Neural cell (in vitro differentiated cells): ENCODE measurements at regions not wholly inside any gene's neighbourhood (a gene's known extent, or its start where the extent isn't known, plus 50 kb on each side); places are given as distances from the start of the nearest gene placed in this dataset.
"Not testable (repeated sequence)": the region's sequence is repeated elsewhere in the genome, so short reads cannot be mapped to it uniquely, and the experiment has no call there.

ENCODE experiments used
- H2AFZ ChIP-seq: fragments of 200-600, 300-800 bp; sonication (generic), shearing (Covaris generic); 2 replicates; pipeline ENCODE4 v1.6.0; 2014; ENCODE audit warnings: low read depth, mild to moderate bottlenecking, antibody characterized with exemption, low read length, moderate library complexity
- H3F3A ChIP-seq: fragments of 200-600 bp; shearing (Covaris generic); 2 replicates; pipeline ENCODE4 v1.6.1; 2016; ENCODE audit warnings: mild to moderate bottlenecking, moderate library complexity, mixed read lengths, antibody characterized with exemption, low read length; ENCODE audit not compliant: insufficient read depth, poor library complexity, severe bottlenecking
- H3K27ac ChIP-seq: fragments of 200-600, 300-800 bp; sonication (generic), shearing (Covaris generic); 2 replicates; pipeline ENCODE4 v1.5.1; 2014; ENCODE audit warnings: mild to moderate bottlenecking, low read length, moderate library complexity
- H3K27me3 ChIP-seq: fragments of 300-800, 200-600 bp; sonication (generic), shearing (Covaris generic); 2 replicates; pipeline ENCODE4 v1.6.0; 2014; ENCODE audit warnings: mild to moderate bottlenecking, low read depth, low read length, moderate library complexity; ENCODE audit not compliant: insufficient read depth
- H3K36me3 ChIP-seq: fragments of 300-800, 200-600 bp; sonication (generic), shearing (Covaris generic); 2 replicates; pipeline ENCODE4 v1.5.1; 2014; ENCODE audit warnings: mild to moderate bottlenecking, antibody characterized with exemption, low read length, moderate library complexity; ENCODE audit not compliant: insufficient read depth
- H3K4me2 ChIP-seq: fragments of 300-800, 200-600 bp; sonication (generic), shearing (Covaris generic); 2 replicates; pipeline ENCODE4 v1.6.0; 2014; ENCODE audit warnings: mild to moderate bottlenecking, low read length
- H3K4me3 ChIP-seq: fragments of 300-800, 200-600 bp; sonication (generic), shearing (Covaris generic); 2 replicates; pipeline ENCODE4 v1.5.1; 2014; ENCODE audit warnings: mild to moderate bottlenecking, low read length, moderate library complexity
- H3K79me2 ChIP-seq: fragments of 200-600 bp; shearing (Covaris generic); replicated peaks from 2 replicates; pipeline ENCODE4 v1.6.0; 2014; ENCODE audit warnings: mild to moderate bottlenecking, low read length, moderate library complexity; ENCODE audit not compliant: insufficient read depth
- H3K9ac ChIP-seq: fragments of 300-800, 200-600 bp; sonication (generic), shearing (Covaris generic); 2 replicates; pipeline ENCODE4 v1.6.1; 2016; ENCODE audit warnings: mild to moderate bottlenecking, low read length, mixed read lengths
- H3K9me2 ChIP-seq: fragments of 200-600 bp; shearing (Covaris generic); 2 replicates; pipeline ENCODE4 v1.6.1; 2016; ENCODE audit warnings: mild to moderate bottlenecking, low read length, mixed read lengths; ENCODE audit not compliant: insufficient read depth
- H3K9me3 ChIP-seq: fragments of 200-600, 300-800 bp; sonication (generic), shearing (Covaris generic); 2 replicates; pipeline ENCODE4 v1.6.1; 2016; ENCODE audit warnings: mild to moderate bottlenecking, mixed run types, low read length, moderate library complexity, mixed read lengths
- H4K20me1 ChIP-seq: fragments of 200-600 bp; shearing (Covaris generic); 2 replicates; pipeline ENCODE4 v1.6.1; 2016; ENCODE audit warnings: mild to moderate bottlenecking, mixed run types; ENCODE audit not compliant: insufficient read depth
- CTCF ChIP-seq: fragments of 450-650 bp; IDR thresholded peaks from 2 replicates; pipeline ENCODE4 v1.5.1; 2014; ENCODE audit warnings: antibody characterized with exemption, mild to moderate bottlenecking, moderate library complexity; ENCODE audit not compliant: poor library complexity, severe bottlenecking
- EP300 ChIP-seq: fragments of 450-650 bp; conservative IDR thresholded peaks from 2 replicates; pipeline ENCODE4 v1.6.1; 2014; ENCODE audit warnings: antibody characterized with exemption, mild to moderate bottlenecking, moderate library complexity; ENCODE audit not compliant: poor library complexity, severe bottlenecking
- MXI1 ChIP-seq: fragments of 450-650 bp; conservative IDR thresholded peaks from 2 replicates; pipeline ENCODE4 v1.6.1; 2014; ENCODE audit warnings: antibody characterized with exemption, mild to moderate bottlenecking; ENCODE audit not compliant: poor library complexity, severe bottlenecking
- POLR2AphosphoS5 ChIP-seq: IDR thresholded peaks from 2 replicates; pipeline ENCODE4 v1.6.1; 2012
- RAD21 ChIP-seq: fragments of 450-650 bp; conservative IDR thresholded peaks from 2 replicates; pipeline ENCODE4 v1.6.1; 2014; ENCODE audit warnings: antibody characterized with exemption, mild to moderate bottlenecking, moderate library complexity
- REST ChIP-seq: IDR thresholded peaks from 2 replicates; pipeline ENCODE4 v1.6.1; 2012; ENCODE audit warnings: borderline replicate concordance
- SMC3 ChIP-seq: fragments of 450-650 bp; conservative IDR thresholded peaks from 2 replicates; pipeline ENCODE4 v1.6.1; 2014; ENCODE audit warnings: antibody characterized with exemption, mild to moderate bottlenecking, moderate library complexity; ENCODE audit not compliant: poor library complexity
- TAF1 ChIP-seq: IDR thresholded peaks from 2 replicates; pipeline ENCODE4 v1.6.1; 2012; ENCODE audit warnings: low read depth

GRCh38 chr11:134853992-134854991 is 442.2 kb upstream of the B3GAT1 start:
- no peak for TF ChIP-seq CTCF
- no peak for TF ChIP-seq SMC3
- no peak for TF ChIP-seq EP300
- TF ChIP-seq REST, result no peak
- TF ChIP-seq RAD21, result no peak
- no peak for TF ChIP-seq POLR2AphosphoS5
- Histone ChIP-seq H3K4me3 (no peak overlapping the region), H3K79me2 (no peaks in the 10 kb centered on the region), H3K36me3 (no peaks in the 10 kb centered on the region), H3K27me3 (no peaks in the 10 kb centered on the region), H3K9me3 (no peaks in the 10 kb centered on the region), H4K20me1 (no peaks in the 10 kb centered on the region), H3F3A (no peaks in the 10 kb centered on the region), H3K9ac (no peak overlapping the region), H3K9me2 (no peaks in the 10 kb centered on the region), H2AFZ (no peak overlapping the region), H3K27ac (no peak overlapping the region), H3K4me2 (no peak overlapping the region)

DNA sequence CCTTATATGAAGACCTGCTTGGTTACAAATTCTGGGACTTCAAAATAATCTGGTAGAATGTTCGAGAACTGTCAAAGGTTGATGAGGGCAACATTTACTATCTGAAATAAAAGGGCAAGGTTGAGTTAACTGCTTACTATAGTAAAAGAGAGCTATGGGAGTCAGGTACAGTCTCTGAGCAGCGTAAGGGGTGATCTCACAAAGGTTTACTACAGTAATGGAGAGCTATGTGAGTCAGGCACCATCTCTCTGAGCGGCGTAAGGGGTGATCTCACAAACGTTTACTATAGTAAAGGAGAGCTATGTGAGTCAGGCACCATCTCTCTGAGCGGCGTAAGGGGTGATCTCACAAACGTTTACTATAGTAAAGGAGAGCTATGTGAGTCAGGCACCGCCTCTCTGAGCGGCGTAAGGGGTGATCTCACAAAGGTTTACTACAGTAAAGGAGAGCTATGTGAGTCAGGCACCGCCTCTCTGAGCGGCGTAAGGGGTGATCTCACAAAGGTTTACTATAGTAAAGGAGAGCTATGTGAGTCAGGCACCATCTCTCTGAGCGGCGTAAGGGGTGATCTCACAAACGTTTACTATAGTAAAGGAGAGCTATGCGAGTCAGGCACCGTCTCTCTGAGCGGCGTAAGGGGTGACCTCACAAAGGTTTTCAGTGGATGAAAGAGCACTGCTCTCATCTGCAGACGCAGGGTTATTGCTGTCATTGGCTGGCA is 439.6 kb upstream of the B3GAT1 start:
- H3K27me3 ChIP-seq, H3K36me3 ChIP-seq, H3K9ac ChIP-seq, H3K9me3 ChIP-seq, H4K20me1 ChIP-seq, H3K4me2 ChIP-seq, H3F3A ChIP-seq, H3K9me2 ChIP-seq, H3K4me3 ChIP-seq, H3K27ac ChIP-seq, H2AFZ ChIP-seq, H3K79me2 ChIP-seq: not testable (repeated sequence)

- Histone ChIP-seq H3K4me2 (no peak overlapping the region), H3K27ac (no peak overlapping the region), H3K9ac (no peak overlapping the region), H2AFZ (no peak overlapping the region), H3K9me2 (no peaks in the 10 kb centered on the region), H4K20me1 (no peaks in the 10 kb centered on the region), H3K9me3 (no peaks in the 10 kb centered on the region), H3K36me3 (no peaks in the 10 kb centered on the region), H3K4me3 (no peak overlapping the region), H3F3A (no peaks in the 10 kb centered on the region), H3K27me3 (no peaks in the 10 kb centered on the region), H3K79me2 (no peaks in the 10 kb centered on the region)
- TF ChIP-seq CTCF, result no peak
- TF ChIP-seq TAF1, result no peak
- no peak for TF ChIP-seq RAD21
- TF ChIP-seq MXI1, result no peak
- TF ChIP-seq REST, result no peak
- TF ChIP-seq EP300, result no peak
Observed at GRCh38 chr11:134850566-134850965, 438.5 kb upstream of the B3GAT1 start.
